ENCODE measurements at regions not wholly inside any gene's neighbourhood (a gene's known extent, or its start where the extent isn't known, plus 50 kb on each side); places are given as distances from the start of the nearest gene placed in this dataset.

- Mint-ChIP-seq H3K4me1 (no peaks in the 10 kb centered on the region), H3K4me3 (no peak overlapping the region), H3K9me3 (no peaks in the 10 kb centered on the region), H3K36me3 (ENCODE audit: low read depth) (no peaks in the 10 kb centered on the region), H3K27me3 (ENCODE audit: low read depth) (no peaks in the 10 kb centered on the region), H3K27ac (ENCODE audit: unreplicated experiment) (no peak overlapping the region)
- no peak for DNase-seq (ENCODE audit: low read depth, low spot score)
- TF ChIP-seq CTCF (conservative IDR thresholded peaks at IDR 0.05) = no peak
Measured at GRCh38 chr5:25066239-25066638, 421.5 kb upstream of the CDH10 start.

- Mint-ChIP-seq H3K27ac (ENCODE audit: unreplicated experiment) (no peak overlapping the region), H3K36me3 (ENCODE audit: low read depth) (no peaks in the 10 kb centered on the region), H3K4me3 (no peak overlapping the region), H3K27me3 (ENCODE audit: low read depth) (no peaks in the 10 kb centered on the region), H3K9me3 (no peaks in the 10 kb centered on the region), H3K4me1 (no peaks in the 10 kb centered on the region)
- no peak for DNase-seq (ENCODE audit: low read depth, low spot score)
- no peak for TF ChIP-seq CTCF (conservative IDR thresholded peaks at IDR 0.05)
Measured at GRCh38 chr5:25064306-25064705, 419.5 kb upstream of the CDH10 start.

- H3K4me1 Mint-ChIP-seq = peaks cover 17% of the 10 kb centered on the region
- no peaks in the 10 kb centered on the region for H3K27me3 Mint-ChIP-seq (ENCODE audit: low read depth)
- H3K27ac Mint-ChIP-seq (ENCODE audit: unreplicated experiment) = no peak overlapping the region
- H3K9me3 Mint-ChIP-seq = peaks cover 2% of the 10 kb centered on the region
- H3K36me3 Mint-ChIP-seq (ENCODE audit: low read depth) = no peaks in the 10 kb centered on the region
- H3K4me3 Mint-ChIP-seq = no peak overlapping the region
- DNase-seq (ENCODE audit: low read depth, low spot score) = no peak
- TF ChIP-seq CTCF (conservative IDR thresholded peaks at IDR 0.05) = no peak
Measured at GRCh38 chr5:25060575-25060974, 415.8 kb upstream of the CDH10 start.

GRCh38 chr5:25056836-25057235 is 412.1 kb upstream of the CDH10 start:
- H3K27ac Mint-ChIP-seq (ENCODE audit: unreplicated experiment) = no peak overlapping the region
- H3K36me3 Mint-ChIP-seq (ENCODE audit: low read depth) = no peaks in the 10 kb centered on the region
- H3K4me3 Mint-ChIP-seq = no peak overlapping the region
- peaks cover 2% of the 10 kb centered on the region for H3K9me3 Mint-ChIP-seq
- TF ChIP-seq CTCF (conservative IDR thresholded peaks at IDR 0.05) = no peak
- H3K4me1 Mint-ChIP-seq = peaks cover 17% of the 10 kb centered on the region
- H3K27me3 Mint-ChIP-seq (ENCODE audit: low read depth) = no peaks in the 10 kb centered on the region
- DNase-seq (ENCODE audit: low read depth, low spot score) = no peak

- Mint-ChIP-seq H3K27me3 (ENCODE audit: low read depth) (no peaks in the 10 kb centered on the region), H3K4me3 (no peak overlapping the region), H3K27ac (ENCODE audit: unreplicated experiment) (no peak overlapping the region), H3K36me3 (ENCODE audit: low read depth) (no peaks in the 10 kb centered on the region), H3K9me3 (peaks cover 4% of the 10 kb centered on the region), H3K4me1 (no peaks in the 10 kb centered on the region)
- no peak for TF ChIP-seq CTCF (conservative IDR thresholded peaks at IDR 0.05)
- DNase-seq (ENCODE audit: low read depth, low spot score) = no peak
Measured at GRCh38 chr5:25033658-25034057, 388.9 kb upstream of the CDH10 start.

GRCh38 chr5:25029004-25029403 is 384.2 kb upstream of the CDH10 start:
- Mint-ChIP-seq H3K9me3 (peaks cover 3% of the 10 kb centered on the region), H3K27ac (ENCODE audit: unreplicated experiment) (no peak overlapping the region), H3K4me1 (no peaks in the 10 kb centered on the region), H3K4me3 (no peak overlapping the region), H3K36me3 (ENCODE audit: low read depth) (no peaks in the 10 kb centered on the region), H3K27me3 (ENCODE audit: low read depth) (no peaks in the 10 kb centered on the region)
- no peak for DNase-seq (ENCODE audit: low read depth, low spot score)
- TF ChIP-seq CTCF (conservative IDR thresholded peaks at IDR 0.05) = no peak

Data from neural crest cell (in vitro differentiated cells).